Anterior cingulate cortex (tissue), 58 donors: ENCODE measurements at regions not wholly inside any gene's neighbourhood (a gene's known extent, or its start where the extent isn't known, plus 50 kb on each side); places are given as distances from the start of the nearest gene placed in this dataset.

Experiments
- DNase-seq, 58 donors: peaks; one replicate each; lab custom pipeline; 2025; lab: John Stamatoyannopoulos, UW

DNA sequence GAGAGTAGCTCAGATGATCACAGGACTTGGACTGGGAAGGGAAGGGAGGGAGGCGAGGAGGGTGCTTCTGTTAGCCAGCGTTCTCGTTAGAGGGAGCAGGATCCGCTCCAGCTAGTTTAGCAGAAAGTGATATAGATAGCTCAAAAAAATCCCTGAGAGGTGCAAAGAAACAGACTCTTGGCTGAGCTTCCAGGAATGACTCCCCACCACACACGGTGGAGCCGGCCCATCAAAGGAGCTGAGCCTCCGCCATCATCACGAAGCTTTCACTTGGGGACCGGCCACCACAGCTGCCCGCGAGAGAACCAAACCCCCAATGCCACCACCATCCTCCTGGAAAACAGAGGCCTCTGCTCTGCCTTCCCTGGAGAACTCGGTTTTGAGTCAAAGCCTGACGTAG, 124.6 kb upstream of the BCL2L14 start:
- DNase-seq = peak in 12 of 58 donors; percentile 5 to 50 (median 30)

DNA sequence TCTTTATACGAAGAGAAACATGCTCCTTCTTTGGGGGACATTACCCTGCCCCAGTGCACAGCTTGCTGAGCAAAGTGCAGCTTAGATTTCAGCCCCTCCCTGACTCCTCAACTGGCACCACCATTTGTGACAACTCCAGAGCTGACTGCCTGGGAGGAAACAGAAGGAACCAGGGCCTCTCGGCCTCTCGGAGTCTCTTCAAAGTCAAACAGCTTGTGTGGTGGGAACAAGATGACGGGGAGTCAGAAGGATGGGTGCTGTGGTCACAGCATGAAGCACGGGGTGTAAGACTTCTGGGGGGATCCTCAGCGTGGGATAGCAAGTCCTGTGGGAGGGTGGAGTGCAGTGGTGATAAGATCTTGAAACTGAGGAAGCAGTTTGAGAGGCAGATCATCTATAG, 123.5 kb upstream of the BCL2L14 start:
- DNase-seq = no peak

DNA sequence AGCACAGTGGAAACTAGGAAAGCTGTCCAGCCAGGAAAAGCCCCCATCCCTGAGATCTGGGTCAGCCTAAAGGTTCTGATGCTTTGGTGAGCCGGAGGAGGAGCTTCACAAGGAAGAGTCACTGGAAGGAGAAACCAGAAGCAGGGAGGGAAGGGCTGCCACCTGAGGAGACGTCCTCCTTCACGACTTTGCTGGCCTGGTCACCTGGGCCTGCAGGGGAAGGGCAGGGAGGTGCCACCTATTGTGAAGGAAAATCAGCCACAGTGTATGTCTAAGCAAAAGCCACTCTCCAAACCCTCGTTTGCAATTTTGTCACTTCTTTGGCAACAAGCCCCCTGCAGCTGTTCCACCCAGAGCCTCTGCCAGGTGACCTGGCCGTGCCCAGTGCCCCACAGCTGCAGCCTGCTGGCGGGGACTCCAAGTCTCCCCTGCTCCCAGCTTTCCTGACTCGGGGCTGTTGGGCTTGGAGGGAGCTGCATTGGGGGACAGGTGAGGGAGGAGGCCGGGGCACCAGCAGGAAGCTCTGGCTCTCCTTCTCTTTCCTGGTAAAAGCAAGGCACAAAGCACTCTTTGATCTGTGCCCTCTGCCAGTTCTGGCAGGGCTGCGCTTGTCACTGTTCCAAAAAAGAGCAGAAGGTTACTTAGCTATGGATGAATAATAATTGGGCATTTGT, 120.9 kb upstream of the BCL2L14 start:
- DNase-seq = peak in 9 of 58 donors; percentile 6 to 58 (median 16)

DNA sequence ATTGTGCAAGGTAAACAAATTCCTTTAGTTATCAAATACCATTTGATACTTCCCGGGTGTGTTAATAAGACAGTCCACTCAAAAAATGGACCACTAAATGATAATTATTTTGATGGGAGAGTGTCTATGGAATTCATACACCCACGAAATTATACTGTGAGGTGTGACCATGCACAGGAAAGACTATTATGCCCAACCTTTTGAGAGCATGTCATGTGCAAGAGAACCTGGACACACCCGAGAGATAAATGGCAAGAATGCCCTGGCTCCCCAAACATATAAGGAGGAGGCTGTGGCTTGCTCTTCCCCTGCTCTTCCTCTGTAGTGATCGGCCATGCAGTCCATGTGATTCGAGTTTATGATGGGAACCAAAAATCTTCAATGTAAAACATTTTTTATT, 119.5 kb upstream of the BCL2L14 start:
- DNase-seq = no peak

DNA sequence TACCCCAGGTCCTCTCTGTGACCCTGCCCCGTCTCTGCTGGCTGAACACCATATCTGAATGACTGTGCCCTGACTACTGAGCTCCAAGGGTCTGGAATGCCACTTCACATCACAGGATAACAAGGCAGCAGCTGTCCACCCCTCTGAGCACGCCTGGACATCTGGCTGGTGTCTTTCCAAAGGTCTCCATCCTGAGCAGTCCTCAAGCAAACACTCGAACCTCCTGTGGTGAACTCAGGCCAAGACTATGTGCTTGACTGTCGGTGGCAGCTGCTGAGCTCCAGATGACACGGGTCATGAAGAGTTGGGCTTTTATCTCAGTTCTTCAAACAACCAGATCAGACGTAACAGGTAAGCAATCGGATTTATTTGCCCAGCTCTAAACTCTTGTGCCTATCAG, 117.2 kb upstream of the BCL2L14 start:
- DNase-seq = no peak

DNA sequence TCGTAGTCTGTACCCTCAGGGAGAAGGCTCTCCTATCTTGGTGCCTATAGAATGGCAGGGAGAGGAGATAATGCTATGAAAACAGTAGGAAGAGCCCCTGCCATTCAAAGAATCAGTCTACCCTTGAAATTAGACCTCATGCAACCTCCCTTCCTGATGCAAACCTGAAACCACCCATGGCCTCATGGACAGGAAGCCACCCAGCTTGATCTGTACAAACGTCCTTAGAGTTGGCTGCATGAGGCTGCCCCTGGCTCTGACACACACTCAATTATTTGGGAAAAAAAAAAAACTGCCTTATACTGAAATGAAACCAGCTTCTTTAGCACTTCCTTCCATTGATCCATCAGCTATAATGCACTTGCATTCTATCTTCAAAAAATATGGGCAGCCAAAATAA, 116.6 kb upstream of the BCL2L14 start:
- no peak for DNase-seq

DNA sequence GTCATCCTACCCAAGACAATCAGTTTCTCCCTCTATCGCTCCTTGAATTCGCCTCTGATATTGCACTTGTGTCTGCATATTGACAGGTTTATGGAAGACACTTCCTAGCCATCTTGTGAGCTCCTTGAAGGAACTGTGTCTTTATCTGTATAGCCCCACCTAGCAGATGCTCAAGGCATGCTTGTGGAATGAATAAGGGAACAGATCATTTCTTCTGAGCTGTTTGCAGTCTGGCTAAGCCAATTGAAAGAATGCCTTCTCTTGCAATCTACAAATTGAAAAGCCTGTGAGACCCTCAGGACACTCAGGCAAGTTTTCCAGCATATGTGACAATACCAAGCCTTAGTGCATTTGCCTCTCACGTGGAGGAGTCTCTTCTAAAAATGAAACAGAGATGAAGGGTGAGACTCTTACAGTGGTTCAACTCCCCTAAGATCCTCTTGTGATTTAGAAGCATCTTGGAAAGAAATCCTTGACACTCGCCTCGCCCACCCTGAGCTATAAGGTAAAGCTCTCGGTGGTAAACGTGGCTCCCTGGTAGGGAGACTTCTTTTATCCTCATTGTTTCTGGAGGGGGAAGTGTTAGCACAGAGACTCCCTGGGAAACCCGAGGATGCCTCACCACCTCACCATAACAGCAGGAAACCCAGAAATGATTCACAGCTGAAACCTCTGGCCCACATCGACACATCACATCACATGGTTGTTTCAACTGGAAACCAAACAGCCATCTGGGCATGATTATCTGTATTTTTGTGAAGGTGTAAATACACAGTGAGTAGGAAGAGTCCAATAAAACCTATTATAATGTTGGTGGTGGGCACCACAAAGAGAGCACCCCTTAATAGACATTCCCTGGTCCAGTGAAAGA, 112.3 kb upstream of the BCL2L14 start:
- DNase-seq = no peak

DNA sequence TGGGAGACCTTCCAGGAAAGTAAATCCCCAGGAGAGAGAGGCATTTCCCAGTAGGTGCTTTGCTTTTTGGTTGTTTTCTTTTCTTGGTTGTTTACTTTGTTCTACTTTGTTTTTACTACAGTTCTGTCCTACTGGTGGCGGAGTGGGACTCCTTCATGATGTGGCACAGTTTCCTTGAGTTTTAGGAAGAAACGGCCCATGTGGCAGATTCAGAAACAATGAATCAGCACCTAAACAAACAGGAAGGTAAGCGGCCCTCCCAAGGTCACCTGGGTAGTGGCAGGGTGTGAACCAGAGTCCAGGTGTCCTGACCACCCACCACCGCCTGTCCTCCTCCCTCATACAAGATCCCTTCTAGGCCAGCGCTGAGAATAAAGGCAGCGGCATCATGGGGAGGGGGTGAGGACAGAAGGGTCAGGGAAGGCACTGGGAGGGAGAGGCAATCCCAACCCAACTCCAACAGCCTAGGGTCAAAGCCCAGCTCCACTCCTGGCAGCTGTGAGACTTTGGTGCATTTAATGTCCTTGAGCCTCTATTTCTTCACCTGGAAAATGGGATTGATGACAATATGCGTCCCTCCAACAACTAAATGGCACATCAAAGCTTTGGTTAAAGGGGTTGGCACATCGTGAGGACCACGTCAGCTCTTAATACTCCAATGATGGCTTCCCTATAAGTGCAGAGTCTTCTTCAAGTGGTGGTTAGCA, 111.5 kb upstream of the BCL2L14 start:
- DNase-seq = no peak

DNA sequence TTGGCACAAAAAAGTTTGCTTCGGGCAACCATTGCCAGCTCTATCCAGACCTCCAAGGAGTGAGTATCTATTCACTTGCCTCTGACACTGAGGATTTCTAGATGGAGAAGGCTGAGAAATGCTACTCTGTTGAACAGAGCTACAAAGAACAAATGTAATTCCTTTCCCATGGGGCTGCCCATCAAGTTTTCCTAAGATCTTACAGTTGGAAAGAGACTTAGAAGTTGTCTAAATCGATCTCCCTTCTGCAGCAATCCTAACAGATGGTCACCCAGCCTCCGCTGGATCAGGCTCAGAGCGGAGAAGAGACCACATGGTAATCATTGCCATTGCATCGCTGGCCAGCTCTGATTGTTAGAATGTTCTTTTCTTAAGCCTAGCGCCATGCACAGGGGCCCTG, 110.1 kb upstream of the BCL2L14 start:
- peak in 4 of 58 donors; percentile 5 to 25 (median 12) for DNase-seq

DNA sequence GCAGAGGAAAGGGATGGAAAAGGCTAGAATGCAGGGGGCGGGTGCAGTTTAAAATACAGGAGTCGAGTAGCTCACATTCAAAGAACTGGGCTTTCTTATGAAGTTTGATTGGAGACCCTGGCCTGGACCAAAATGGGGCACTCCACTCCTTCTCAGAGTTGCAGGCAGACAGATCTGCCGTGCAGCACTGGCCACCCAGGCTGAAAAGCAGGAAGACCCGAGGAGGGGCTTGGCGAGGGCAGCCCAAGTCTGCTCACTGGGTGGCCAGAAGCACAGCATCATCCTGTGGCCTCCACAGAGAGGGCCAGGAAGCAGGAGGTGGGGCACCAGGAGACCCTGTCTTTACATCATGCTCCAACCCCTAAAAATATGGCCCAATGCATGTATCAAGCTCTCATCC, 109.1 kb upstream of the BCL2L14 start:
- no peak for DNase-seq

DNA sequence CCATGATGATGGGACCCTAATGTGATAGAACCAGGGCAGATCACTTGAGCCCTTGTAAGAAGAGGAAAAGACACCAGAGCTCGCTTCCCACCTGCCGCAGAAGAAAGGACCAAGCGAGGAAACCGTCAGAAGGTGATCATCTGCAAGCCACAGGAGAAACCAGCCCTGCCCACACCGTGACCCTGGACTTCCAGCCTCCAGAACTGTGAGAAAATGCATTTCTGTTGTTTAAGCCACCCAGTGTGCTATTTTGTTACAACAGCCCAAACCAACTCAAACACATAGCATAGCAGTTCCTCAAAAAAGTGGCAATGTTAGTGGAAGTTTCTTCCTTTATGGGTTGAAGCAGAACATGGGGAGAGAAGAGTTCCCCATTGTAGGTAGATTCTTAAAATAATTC, 107.9 kb upstream of the BCL2L14 start:
- DNase-seq = no peak

DNA sequence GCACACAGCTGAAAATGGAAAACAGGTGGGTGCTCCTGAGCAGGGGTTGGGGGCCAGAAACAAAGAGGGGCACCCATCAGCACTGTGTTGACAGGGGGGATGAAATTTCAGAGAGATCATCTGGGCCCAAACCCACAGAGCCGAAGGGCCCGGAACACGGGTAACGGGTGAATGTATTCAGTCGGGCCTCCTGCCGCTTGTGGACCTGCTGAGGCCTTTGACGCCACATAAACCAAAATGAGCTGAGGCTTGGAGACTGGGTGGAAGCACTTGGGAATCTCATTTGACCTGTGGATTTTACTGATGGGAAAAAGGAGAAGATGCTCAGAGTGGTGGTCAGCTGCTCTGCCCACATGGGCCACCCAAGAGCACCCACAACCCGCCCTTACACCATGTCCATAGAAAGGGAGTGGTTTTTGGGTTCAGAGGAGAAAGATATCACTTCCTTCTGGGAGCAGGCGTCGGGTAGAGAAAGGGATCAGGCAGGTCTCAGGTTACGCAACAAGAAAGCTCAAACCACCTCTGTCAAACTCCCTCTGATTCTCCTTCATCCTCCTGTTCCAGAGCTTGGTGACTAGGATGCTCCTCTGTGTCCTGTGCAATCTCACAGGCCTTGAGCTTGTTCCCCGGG, 106.8 kb upstream of the BCL2L14 start:
- DNase-seq = no peak

DNA sequence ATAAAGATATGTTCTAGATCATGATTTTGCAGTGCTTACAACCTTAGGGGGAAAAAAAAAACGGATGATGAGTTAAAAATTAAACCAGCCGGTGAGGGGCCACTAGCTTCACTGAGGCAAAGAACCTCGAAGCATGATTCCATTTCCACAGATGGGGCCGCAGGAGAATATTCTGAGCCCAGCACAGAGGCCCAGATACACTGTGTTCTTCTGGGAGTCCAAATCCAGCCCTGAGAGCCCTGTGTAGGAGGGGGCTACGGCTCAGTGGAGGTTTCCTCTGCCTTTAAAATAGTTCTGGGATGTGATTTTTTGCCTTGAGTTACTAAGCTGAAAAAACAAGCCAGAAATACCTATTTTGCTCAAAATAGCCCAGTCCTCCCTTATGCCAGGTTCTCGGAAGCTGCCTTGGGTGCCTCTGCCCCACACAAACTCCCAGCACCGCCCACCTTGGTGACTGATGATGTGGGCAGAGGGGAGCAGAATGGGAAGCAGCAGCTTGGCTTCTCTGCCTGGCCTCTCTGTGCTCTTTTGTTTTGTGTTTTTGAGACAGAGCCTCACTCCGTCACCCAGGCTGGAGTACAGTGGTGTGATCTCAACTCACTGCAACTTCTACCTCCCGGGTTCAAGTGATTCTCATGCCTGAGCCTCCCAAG, 105.4 kb upstream of the BCL2L14 start:
- peak in 2 of 58 donors; percentile 21 to 55 for DNase-seq

DNA sequence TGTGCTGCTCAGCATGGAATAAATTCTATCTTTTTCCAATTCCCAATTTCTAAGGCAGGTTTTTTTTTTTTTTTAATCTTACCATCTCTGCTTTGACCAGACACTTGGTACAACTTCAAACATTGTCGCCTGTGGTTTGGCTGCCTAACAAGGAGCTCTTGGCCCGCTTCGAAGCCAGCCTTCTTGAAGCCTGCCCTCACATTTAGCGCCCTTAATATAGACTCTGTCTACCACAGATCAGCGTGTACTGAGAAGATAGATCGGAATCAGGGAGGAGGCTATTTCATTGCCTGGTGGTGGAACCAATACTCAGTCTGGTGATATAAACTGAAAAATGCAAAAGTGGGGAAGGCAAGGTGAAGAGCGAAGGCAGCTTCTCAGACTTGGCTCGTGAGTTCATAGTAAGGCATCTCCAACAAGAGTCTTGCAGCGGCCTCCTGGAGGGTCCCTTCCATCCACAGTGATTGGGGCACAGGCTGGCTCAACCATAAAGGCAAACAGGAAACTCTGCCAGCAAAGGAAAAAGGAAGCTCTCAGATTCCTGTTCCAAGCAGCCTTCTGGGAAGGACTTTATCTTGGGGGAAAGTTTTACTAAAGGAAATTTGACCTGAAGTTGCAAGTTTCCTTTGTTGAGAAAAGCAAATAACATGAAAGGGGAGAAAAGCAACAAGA, 103.2 kb upstream of the BCL2L14 start:
- DNase-seq = peak in 6 of 58 donors; percentile 5 to 52 (median 26)

DNA sequence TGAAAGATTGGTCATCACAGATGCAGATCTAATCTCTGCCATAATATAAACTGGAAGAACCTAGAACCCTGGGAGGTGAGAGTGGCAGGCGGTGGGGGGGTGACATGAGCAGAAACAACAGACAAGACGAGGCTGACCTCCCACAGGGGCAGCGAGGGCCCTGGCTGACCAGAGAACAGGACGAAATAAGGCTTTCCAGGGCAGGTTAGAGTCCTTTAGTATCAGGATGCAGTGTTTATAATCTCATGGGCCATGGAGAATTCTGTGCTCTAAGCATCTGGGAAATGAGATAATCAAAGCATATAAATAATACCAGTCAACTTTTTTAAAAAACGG, 102.7 kb upstream of the BCL2L14 start:
- no peak for DNase-seq

DNA sequence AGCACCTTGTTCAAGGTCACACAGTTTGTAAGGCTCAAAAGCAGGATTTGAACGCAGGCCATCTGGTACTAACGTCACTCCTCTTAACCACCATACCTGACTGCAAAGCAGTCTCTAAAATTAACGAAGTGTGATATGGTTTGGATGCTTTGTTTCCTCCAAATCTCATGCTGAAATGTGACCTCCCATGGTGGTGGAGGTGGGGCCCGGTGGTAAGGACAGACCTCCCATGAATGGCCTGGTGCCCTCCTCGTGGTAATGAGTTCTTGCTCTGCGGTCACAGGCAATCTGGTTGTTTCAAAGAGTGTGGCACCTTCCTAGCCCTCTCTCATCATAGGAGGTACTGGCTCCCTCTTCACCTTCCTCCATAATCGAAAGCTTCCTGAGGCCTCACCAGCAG, 102.2 kb upstream of the BCL2L14 start:
- DNase-seq = no peak

DNA sequence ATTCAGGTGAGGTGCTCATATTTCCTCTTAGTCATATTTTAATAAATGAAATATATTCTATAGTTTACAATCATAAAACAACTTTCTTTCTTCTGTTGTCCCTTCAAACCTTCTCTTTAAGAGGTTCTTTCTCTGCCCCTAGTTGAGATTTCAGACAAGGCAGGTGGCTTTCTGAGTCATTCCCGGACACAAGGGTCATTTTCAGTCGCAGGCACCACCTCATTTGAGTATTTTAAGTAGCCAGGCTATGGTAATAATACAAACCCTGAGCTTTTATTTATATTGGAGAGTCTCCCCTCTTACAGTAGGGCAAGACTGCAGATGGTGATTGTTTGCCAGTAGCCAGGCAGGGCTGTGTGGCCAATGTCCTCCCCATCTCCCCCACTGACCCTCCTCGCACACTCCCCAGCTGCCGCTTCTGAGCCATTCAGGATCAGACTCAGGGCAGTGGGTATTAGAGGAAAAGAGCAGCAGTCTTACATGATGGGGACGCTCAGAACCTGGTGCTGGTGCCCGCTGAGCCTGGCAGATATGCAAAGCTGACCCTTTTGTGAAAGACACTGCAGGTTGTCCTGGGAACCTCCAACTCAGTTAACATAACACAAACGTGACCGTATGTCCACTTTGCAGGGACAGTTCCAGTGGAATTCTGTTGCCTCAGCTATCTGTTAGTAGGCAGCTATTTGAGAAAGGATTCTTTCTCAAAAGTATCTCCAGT, 101.1 kb upstream of the BCL2L14 start:
- no peak for DNase-seq

DNA sequence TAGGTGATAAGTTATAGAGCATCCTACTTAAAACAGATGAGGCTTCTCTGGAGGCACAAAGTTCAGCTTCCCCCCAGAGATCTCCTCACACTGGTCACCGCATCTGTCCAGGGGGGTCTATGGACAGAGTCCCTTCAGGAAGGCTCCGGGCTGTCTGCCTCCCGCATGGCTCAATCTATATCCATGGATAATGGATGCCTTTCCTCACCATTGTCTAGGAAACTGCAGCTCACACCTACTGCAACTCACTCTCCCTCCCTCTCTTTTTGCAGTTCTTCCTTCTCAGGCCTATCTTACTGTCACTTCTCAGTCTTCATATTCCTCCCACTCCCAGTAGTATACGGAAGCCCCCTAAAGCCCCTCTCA, 100.6 kb upstream of the BCL2L14 start:
- DNase-seq = no peak

DNA sequence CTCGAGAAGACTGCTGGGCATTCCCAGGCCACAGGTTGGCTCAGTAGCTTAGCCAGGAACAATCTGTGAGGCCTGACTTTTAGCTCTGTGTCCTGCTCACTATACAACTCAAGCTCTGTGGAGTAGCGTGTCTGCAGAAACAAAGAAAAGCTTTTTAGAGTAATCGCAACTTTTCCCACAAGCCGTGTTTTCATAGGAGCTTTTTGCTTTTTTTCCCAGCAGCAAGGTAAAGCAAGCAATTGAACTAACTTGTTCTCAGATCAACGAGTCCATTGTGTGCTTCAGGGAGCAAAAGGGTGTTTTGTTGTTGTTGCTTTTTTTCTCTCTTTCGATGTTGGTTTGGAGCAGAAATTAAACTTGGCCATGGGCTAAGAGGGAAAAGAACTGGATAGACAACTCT, 97.3 kb upstream of the BCL2L14 start:
- DNase-seq = no peak
